GM12878 (cell line): ENCODE measurements at regions not wholly inside any gene's neighbourhood (a gene's known extent, or its start where the extent isn't known, plus 50 kb on each side); places are given as distances from the start of the nearest gene placed in this dataset.

ENCODE experiments used
- ATAC-seq: fragments of 200-7000 bp; cut with Tn5 transposase; 3 replicates; pipeline ENCODE4 v1.9.1; 2020; ENCODE audit warnings: mild to moderate bottlenecking, moderate library complexity
- BruUV-seq: library from RNA; stranded (reverse); fragments of 400-500 nt; replicated peaks from 2 replicates; lab custom pipeline; 2021; lab: Mats Ljungman, UMichigan
- CTCF ChIA-PET: fragments of 300-600 bp; sonication (Branson Sonifier 250); formaldehyde crosslinking; extraction: SDS; loops from one replicate; lab custom pipeline; 2021; ENCODE audit warnings: inconsistent platforms; lab: Yijun Ruan, JAX
- POLR2A ChIA-PET: fragments of 350-600 bp; formaldehyde crosslinking; extraction: SDS; loops from one replicate; lab custom pipeline; 2021; ENCODE audit warnings: inconsistent platforms; lab: Charles Lee
- RAD21 ChIA-PET: fragments of 300-600 bp; sonication (Branson Sonifier 250); formaldehyde crosslinking; loops from one replicate; lab custom pipeline; 2023; ENCODE audit warnings: antibody characterized with exemption; ENCODE audit not compliant: unreplicated experiment; lab: Charles Lee
- SMC1A ChIA-PET: fragments of 300-600 bp; sonication (Branson Sonifier 250); formaldehyde crosslinking; loops from one replicate; lab custom pipeline; 2023; ENCODE audit not compliant: unreplicated experiment, uncharacterized antibody; lab: Charles Lee
- DNase-seq: peaks from one replicate; pipeline ENCODE4 v3.0.0-alpha.2; 2011; ENCODE audit warnings: low read depth, low spot score
- FAIRE-seq: peaks from 3 replicates; lab custom pipeline; 2011; peaks lifted over from hg19 to GRCh38; lab: Jason Lieb, UNC
- H2AFZ ChIP-seq: 2 replicates; pipeline ENCODE4 v1.6.0; 2011; ENCODE audit warnings: low read depth, low read length, control low read depth; ENCODE audit not compliant: control insufficient read depth
- H3K27ac ChIP-seq: 2 replicates; pipeline ENCODE4 v1.5.1; 2011; ENCODE audit warnings: control low read depth; ENCODE audit not compliant: control insufficient read depth, insufficient read depth
- H3K27me3 ChIP-seq, 2 experiments: replicated peaks in 1 of 2; 2 replicates each; pipeline versions ENCODE4 v1.6.0 to v1.6.1; 2011; ENCODE audit warnings: low read length in 1 of 2; ENCODE audit not compliant: control insufficient read depth in 2 of 2, insufficient read depth in 2 of 2
- H3K36me3 ChIP-seq, 2 experiments: 2 replicates each; pipeline ENCODE4 v1.5.1; 2011; ENCODE audit warnings: low read length in 1 of 2; ENCODE audit not compliant: control insufficient read depth in 2 of 2, insufficient read depth in 2 of 2
- H3K4me1 ChIP-seq: 2 replicates; pipeline ENCODE4 v1.6.1; 2011; ENCODE audit warnings: mild to moderate bottlenecking, low read length, moderate library complexity, mixed read lengths; ENCODE audit not compliant: control insufficient read depth, insufficient read depth
- H3K4me2 ChIP-seq: 2 replicates; pipeline ENCODE4 v1.6.0; 2011; ENCODE audit warnings: control low read depth; ENCODE audit not compliant: control insufficient read depth, insufficient read depth
- H3K4me3 ChIP-seq: fragments of 200-600 bp; sonication (generic); 2 replicates; pipeline ENCODE4 v1.5.1; 2016
- H3K79me2 ChIP-seq: 2 replicates; pipeline ENCODE4 v1.6.0; 2011; ENCODE audit warnings: low read length; ENCODE audit not compliant: control insufficient read depth, insufficient read depth
- H3K9ac ChIP-seq: 2 replicates; pipeline ENCODE4 v1.8.0; 2011; ENCODE audit warnings: low read length, control low read depth, mixed read lengths; ENCODE audit not compliant: control insufficient read depth, insufficient read depth
- H3K9me3 ChIP-seq: replicated peaks from 3 replicates; pipeline ENCODE4 v1.5.1; 2011; ENCODE audit warnings: mild to moderate bottlenecking, low read length; ENCODE audit not compliant: control insufficient read depth, insufficient read depth
- H4K20me1 ChIP-seq: 2 replicates; pipeline ENCODE4 v1.6.0; 2011; ENCODE audit not compliant: control insufficient read depth, insufficient read depth
- E2F8 ChIP-seq: fragments of 450-650 bp; IDR thresholded peaks from 2 replicates; pipeline ENCODE4 v1.6.1; 2018; ENCODE audit warnings: mild to moderate bottlenecking, low read depth, moderate library complexity; ENCODE audit not compliant: partially characterized antibody
- E4F1 ChIP-seq: fragments of 450-650 bp; IDR thresholded peaks from 2 replicates; pipeline ENCODE4 v1.6.1; 2018; ENCODE audit warnings: borderline replicate concordance, mild to moderate bottlenecking; ENCODE audit not compliant: partially characterized antibody
- HDAC6 ChIP-seq: fragments of 200-600 bp; sonication (generic); IDR thresholded peaks from one replicate; pipeline ENCODE4 v1.8.0; 2017; ENCODE audit warnings: antibody characterized with exemption; ENCODE audit not compliant: unreplicated experiment
- RUNX3 ChIP-seq: IDR thresholded peaks from 2 replicates; pipeline ENCODE4 v1.6.1; 2012; ENCODE audit warnings: low read length, inconsistent platforms
- SREBF2 ChIP-seq: IDR thresholded peaks from 2 replicates; pipeline ENCODE4 v1.6.1; 2012; ENCODE audit warnings: mild to moderate bottlenecking, low read length
- ZBED1 ChIP-seq: IDR thresholded peaks from 2 replicates; pipeline ENCODE4 v1.6.1; 2016; ENCODE audit warnings: borderline replicate concordance
- ZNF217 ChIP-seq: fragments of 450-650 bp; IDR thresholded peaks from 2 replicates; pipeline ENCODE4 v1.6.1; 2017; ENCODE audit warnings: antibody characterized with exemption, mild to moderate bottlenecking
- ZZZ3 ChIP-seq: IDR thresholded peaks from 2 replicates; pipeline ENCODE4 v1.6.1; 2011; ENCODE audit warnings: low read depth; ENCODE audit not compliant: control insufficient read depth, insufficient read length
- WGBS: methylation state at CpG from one replicate; pipeline ENCODE4 v1.1.6; 2016; ENCODE audit warnings: low lambda C conversion rate; ENCODE audit not compliant: insufficient replicate concordance, insufficient coverage; ENCODE audit errors: missing lambda C conversion rate; 5-methylcytosine and 5-hydroxymethylcytosine counted together
- in situ Hi-C: fragments of 300-500 bp; cut with MboI; formaldehyde crosslinking; loops from 9 replicates; pipeline ENCODE4 v1.14.3; 2018; ENCODE audit warnings: mixed read lengths
- intact Hi-C: fragments of 100-400 bp; cut with micrococcal nuclease; formaldehyde crosslinking; loops from one replicate; pipeline ENCODE4 v1.14.2; 2022; ENCODE audit not compliant: unreplicated experiment

- no TSS peak for BruUV-seq
- ChIA-PET RAD21 (no interaction called here), CTCF (interaction anchor here (1.1 to 2.2 kb wide), 3 partner anchors 17 to 51 kb away, joined by 3 to 9 read pairs (median 3); no protein-coding TSS in a partner anchor), POLR2A (no interaction called here), SMC1A (interaction anchor here (0.7 to 2.2 kb wide), 6 partner anchors 17 to 292 kb away, joined by 3 to 6 read pairs (median 4); no protein-coding TSS in a partner anchor)
- Histone ChIP-seq H3K4me3 (no peak overlapping the region), H3K36me3 (no peaks in the 10 kb centered on the region), H3K4me1 (no peaks in the 10 kb centered on the region), H3K79me2 (no peaks in the 10 kb centered on the region), H3K27me3 (no peaks in the 10 kb centered on the region), H3K9me3 (peaks cover 2% of the 10 kb centered on the region), H3K27ac (no peak overlapping the region), H3K4me2 (no peak overlapping the region), H3K9ac (no peak overlapping the region), H2AFZ (no peak overlapping the region), H4K20me1 (no peaks in the 10 kb centered on the region)
- intact Hi-C loops (no loop called here), in situ Hi-C loops (no loop called here)
- 38% methylated on average over 7 of the region's 7 CpGs for WGBS
- FAIRE-seq = no peak
- DNase-seq = no peak
- ATAC-seq = no peak
- no peak for TF ChIP-seq ZNF217
- no peak for TF ChIP-seq SREBF2
- no peak for TF ChIP-seq E2F8
- peak; percentile 54 for TF ChIP-seq RUNX3
- no peak for TF ChIP-seq ZZZ3
- TF ChIP-seq ZBED1 = no peak
- no peak for TF ChIP-seq E4F1
- TF ChIP-seq HDAC6 = no peak
Observed at GRCh38 chr1:233491953-233492620, 121.8 kb upstream of the KCNK1 start.
